PFSK-1 (cell line): ENCODE measurements at regions not wholly inside any gene's neighbourhood (a gene's known extent, or its start where the extent isn't known, plus 50 kb on each side); places are given as distances from the start of the nearest gene placed in this dataset.

Experiments used
- FOXP2 ChIP-seq: optimal IDR thresholded peaks from 2 replicates; pipeline ENCODE3; 2011; ENCODE audit warnings: borderline replicate concordance, control low read depth, inconsistent platforms; ENCODE audit not compliant: insufficient read depth; ENCODE audit errors: extremely low read length, extremely low read depth
- POLR2AphosphoS5 ChIP-seq: IDR thresholded peaks from 2 replicates; pipeline ENCODE4 v1.6.1; 2012; ENCODE audit warnings: low read depth, mild to moderate bottlenecking, control low read depth, low read length, moderate library complexity
- REST ChIP-seq, 2 experiments: IDR thresholded peaks; 2 replicates each; pipeline versions ENCODE4 v1.6.1 to v1.8.0; 2011 to 2012; ENCODE audit warnings: low read depth in 2 of 2, low read length in 2 of 2, control low read depth in 1 of 2, inconsistent platforms in 1 of 2, mild to moderate bottlenecking in 1 of 2, moderate library complexity in 1 of 2; ENCODE audit not compliant: insufficient read depth in 1 of 2
- SIN3A ChIP-seq: IDR thresholded peaks from 2 replicates; pipeline ENCODE4 v1.6.1; 2012; ENCODE audit warnings: mild to moderate bottlenecking, low read length, moderate library complexity, borderline replicate concordance; ENCODE audit not compliant: insufficient read depth
- TAF1 ChIP-seq: IDR thresholded peaks from 2 replicates; pipeline ENCODE4 v1.6.1; 2012; ENCODE audit warnings: low read length, control low read depth, borderline replicate concordance; ENCODE audit not compliant: insufficient read depth

- TF ChIP-seq TAF1, result no peak
- no peak for TF ChIP-seq REST (IDR thresholded peaks at IDR 0.05; ENCODE audit: insufficient read depth in 1 of 2, low read depth in 2 of 2, low read length in 2 of 2)
- no peak for TF ChIP-seq FOXP2
- TF ChIP-seq SIN3A, result no peak
- no peak for TF ChIP-seq POLR2AphosphoS5
These were observed 140.7 kb upstream of the ARPP21 start for GRCh38 chr3:35498506-35499210.

GRCh38 chr3:35500641-35501350, 138.5 kb upstream of the ARPP21 start:
- no peak for TF ChIP-seq SIN3A
- no peak for TF ChIP-seq TAF1
- no peak for TF ChIP-seq POLR2AphosphoS5
- no peak for TF ChIP-seq FOXP2
- no peak for TF ChIP-seq REST (IDR thresholded peaks at IDR 0.05; ENCODE audit: insufficient read depth in 1 of 2, low read depth in 2 of 2, low read length in 2 of 2)

- TF ChIP-seq FOXP2, result no peak
- TF ChIP-seq SIN3A, result no peak
These were observed 136.6 kb upstream of the ARPP21 start for GRCh38 chr3:35502699-35503098.

- TF ChIP-seq REST (IDR thresholded peaks at IDR 0.05; ENCODE audit: insufficient read depth in 1 of 2, low read depth in 2 of 2, low read length in 2 of 2) (no peak), SIN3A (no peak), FOXP2 (no peak), POLR2AphosphoS5 (no peak), TAF1 (no peak)
These were observed 134.1 kb upstream of the ARPP21 start for GRCh38 chr3:35505181-35505580.

- TF ChIP-seq POLR2AphosphoS5 (no peak), REST (IDR thresholded peaks at IDR 0.05; ENCODE audit: insufficient read depth in 1 of 2, low read depth in 2 of 2, low read length in 2 of 2) (no peak), FOXP2 (no peak), SIN3A (no peak), TAF1 (no peak)
These were observed 133.6 kb upstream of the ARPP21 start for GRCh38 chr3:35505772-35506171.
